ENCODE measurements at regions not wholly inside any gene's neighbourhood (a gene's known extent, or its start where the extent isn't known, plus 50 kb on each side); places are given as distances from the start of the nearest gene placed in this dataset.

GRCh38 chr2:176845718-176846117, 366.9 kb upstream of the HNRNPA3 start:
- ChIA-PET POLR2A (no interaction called here), CTCF (no interaction called here)
- no peak for DNase-seq
- Mint-ChIP-seq H3K27me3 (ENCODE audit: insufficient read depth, unreplicated experiment) (peaks cover 14% of the 10 kb centered on the region), H3K27ac (ENCODE audit: unreplicated experiment) (no peak overlapping the region), H3K4me1 (ENCODE audit: low read depth, unreplicated experiment) (no peaks in the 10 kb centered on the region), H3K9me3 (ENCODE audit: unreplicated experiment) (no peaks in the 10 kb centered on the region), H3K36me3 (ENCODE audit: insufficient read depth, unreplicated experiment) (no peaks in the 10 kb centered on the region), H3K4me3 (ENCODE audit: unreplicated experiment) (no peak overlapping the region)
- no peaks in the 10 kb centered on the region for H3K9me3 ChIP-seq
- intact Hi-C loops (cut with micrococcal nuclease; ENCODE audit: unreplicated experiment), result no loop called here
- H3K27me3 ChIP-seq (replicated peaks; ENCODE audit: control insufficient read depth, insufficient read depth, low read length), result no peaks in the 10 kb centered on the region
- no TSS peak for BruUV-seq (replicated peaks)
- no peaks in the 10 kb centered on the region for H3K4me1 ChIP-seq
- H3K36me3 ChIP-seq (ENCODE audit: control insufficient read depth, insufficient read depth, low read length), result no peaks in the 10 kb centered on the region
- TF ChIP-seq, protein P1, sequence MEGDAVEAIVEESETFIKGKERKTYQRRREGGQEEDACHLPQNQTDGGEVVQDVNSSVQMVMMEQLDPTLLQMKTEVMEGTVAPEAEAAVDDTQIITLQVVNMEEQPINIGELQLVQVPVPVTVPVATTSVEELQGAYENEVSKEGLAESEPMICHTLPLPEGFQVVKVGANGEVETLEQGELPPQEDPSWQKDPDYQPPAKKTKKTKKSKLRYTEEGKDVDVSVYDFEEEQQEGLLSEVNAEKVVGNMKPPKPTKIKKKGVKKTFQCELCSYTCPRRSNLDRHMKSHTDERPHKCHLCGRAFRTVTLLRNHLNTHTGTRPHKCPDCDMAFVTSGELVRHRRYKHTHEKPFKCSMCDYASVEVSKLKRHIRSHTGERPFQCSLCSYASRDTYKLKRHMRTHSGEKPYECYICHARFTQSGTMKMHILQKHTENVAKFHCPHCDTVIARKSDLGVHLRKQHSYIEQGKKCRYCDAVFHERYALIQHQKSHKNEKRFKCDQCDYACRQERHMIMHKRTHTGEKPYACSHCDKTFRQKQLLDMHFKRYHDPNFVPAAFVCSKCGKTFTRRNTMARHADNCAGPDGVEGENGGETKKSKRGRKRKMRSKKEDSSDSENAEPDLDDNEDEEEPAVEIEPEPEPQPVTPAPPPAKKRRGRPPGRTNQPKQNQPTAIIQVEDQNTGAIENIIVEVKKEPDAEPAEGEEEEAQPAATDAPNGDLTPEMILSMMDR (IDR thresholded peaks at IDR 0.05; ENCODE audit: insufficient read depth in 1 of 2, low read depth in 1 of 2, low read length in 1 of 2, severe bottlenecking in 1 of 2, unreplicated experiment in 1 of 2), result no peak
- no peak overlapping the region for H3K4me3 ChIP-seq (ENCODE audit: low read depth, low read length)

GRCh38 chr2:176847575-176847974, 365.0 kb upstream of the HNRNPA3 start:
- Mint-ChIP-seq H3K4me1 (ENCODE audit: low read depth, unreplicated experiment) (no peaks in the 10 kb centered on the region), H3K4me3 (ENCODE audit: unreplicated experiment) (no peak overlapping the region), H3K27ac (ENCODE audit: unreplicated experiment) (no peak overlapping the region), H3K36me3 (ENCODE audit: insufficient read depth, unreplicated experiment) (no peaks in the 10 kb centered on the region), H3K27me3 (ENCODE audit: insufficient read depth, unreplicated experiment) (peaks cover 17% of the 10 kb centered on the region), H3K9me3 (ENCODE audit: unreplicated experiment) (no peaks in the 10 kb centered on the region)
- no peak overlapping the region for H3K4me3 ChIP-seq (ENCODE audit: low read depth, low read length)
- intact Hi-C loops (cut with micrococcal nuclease; ENCODE audit: unreplicated experiment), result no loop called here
- no peaks in the 10 kb centered on the region for H3K27me3 ChIP-seq (replicated peaks; ENCODE audit: control insufficient read depth, insufficient read depth, low read length)
- TF ChIP-seq, protein P1 (IDR thresholded peaks at IDR 0.05; ENCODE audit: insufficient read depth in 1 of 2, low read depth in 1 of 2, low read length in 1 of 2, severe bottlenecking in 1 of 2, unreplicated experiment in 1 of 2), result no peak
- ChIA-PET POLR2A (no interaction called here), CTCF (no interaction called here)
- no TSS peak for BruUV-seq (replicated peaks)
- H3K4me1 ChIP-seq, result no peaks in the 10 kb centered on the region
- DNase-seq, result no peak
- no peaks in the 10 kb centered on the region for H3K36me3 ChIP-seq (ENCODE audit: control insufficient read depth, insufficient read depth, low read length)
- no peaks in the 10 kb centered on the region for H3K9me3 ChIP-seq

DNA sequence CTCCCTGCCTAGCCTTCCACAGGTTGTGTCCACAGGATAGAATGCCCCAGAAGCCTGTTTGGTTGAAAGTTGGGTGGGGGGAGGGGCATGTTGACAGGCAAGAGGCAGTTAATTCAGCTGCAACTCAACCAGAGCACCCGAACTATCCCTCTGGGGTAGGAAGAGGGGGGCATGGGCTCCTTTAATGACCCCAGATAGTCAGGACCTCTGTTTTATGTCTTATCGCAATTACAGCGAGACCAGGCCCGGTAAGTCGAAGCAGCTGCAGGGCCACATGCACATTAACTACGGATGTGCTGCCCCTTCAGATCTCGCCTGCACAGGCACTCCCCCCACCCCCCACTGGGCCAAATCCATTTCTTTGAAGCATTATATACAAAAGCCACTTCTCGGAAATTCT, 363.8 kb upstream of the HNRNPA3 start:
- H3K9me3 ChIP-seq, result no peaks in the 10 kb centered on the region
- Mint-ChIP-seq H3K27ac (ENCODE audit: unreplicated experiment) (no peak overlapping the region), H3K27me3 (ENCODE audit: insufficient read depth, unreplicated experiment) (peaks cover 16% of the 10 kb centered on the region), H3K9me3 (ENCODE audit: unreplicated experiment) (no peaks in the 10 kb centered on the region), H3K4me1 (ENCODE audit: low read depth, unreplicated experiment) (no peaks in the 10 kb centered on the region), H3K4me3 (ENCODE audit: unreplicated experiment) (no peak overlapping the region), H3K36me3 (ENCODE audit: insufficient read depth, unreplicated experiment) (no peaks in the 10 kb centered on the region)
- H3K27me3 ChIP-seq (replicated peaks; ENCODE audit: control insufficient read depth, insufficient read depth, low read length), result no peaks in the 10 kb centered on the region
- no peak overlapping the region for H3K4me3 ChIP-seq (ENCODE audit: low read depth, low read length)
- CTCF ChIA-PET, result no interaction called here
- H3K4me1 ChIP-seq, result no peaks in the 10 kb centered on the region
- H3K36me3 ChIP-seq (ENCODE audit: control insufficient read depth, insufficient read depth, low read length), result no peaks in the 10 kb centered on the region
- no peak for DNase-seq
- TF ChIP-seq, protein P1 (IDR thresholded peaks at IDR 0.05; ENCODE audit: insufficient read depth in 1 of 2, low read depth in 1 of 2, low read length in 1 of 2, severe bottlenecking in 1 of 2, unreplicated experiment in 1 of 2), result no peak
- POLR2A ChIA-PET, result no interaction called here
- BruUV-seq (replicated peaks), result no TSS peak
- intact Hi-C loops (cut with micrococcal nuclease; ENCODE audit: unreplicated experiment), result no loop called here

All from Caco-2 (cell line).